ENCODE measurements at regions not wholly inside any gene's neighbourhood (a gene's known extent, or its start where the extent isn't known, plus 50 kb on each side); places are given as distances from the start of the nearest gene placed in this dataset.
A peak's percentile ranks its signal among the peaks of the same experiment; 100 is the strongest.

DNA sequence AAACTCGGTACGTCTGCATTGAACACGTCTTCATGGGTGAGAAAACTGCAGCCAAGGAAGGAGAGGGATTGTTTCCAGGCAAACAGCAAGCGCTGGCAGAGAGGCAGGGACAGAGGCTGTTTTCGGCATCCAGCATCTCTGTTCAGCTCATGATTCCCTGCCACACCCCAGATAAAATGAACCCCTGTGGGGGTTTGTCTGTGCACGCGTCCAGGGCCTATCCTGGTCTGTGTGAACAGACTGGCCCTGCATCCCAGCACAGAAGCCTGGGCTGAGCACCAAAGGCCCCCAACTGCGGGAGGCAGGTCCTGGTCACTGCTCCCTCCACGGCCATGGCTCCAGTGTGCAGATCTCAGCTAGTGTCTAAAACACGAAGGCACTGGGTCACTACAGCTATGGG is 83.3 kb upstream of the FAM20C start:
- peak overlapping the region; percentile 52; the same call in 1 of the 2 replicates for H2AFZ ChIP-seq (ENCODE audit: low read length)
- 0 out of 2 replicates have a peak overlapping the region, but pooled peaks have one; percentile 41 for H3K18ac ChIP-seq (ENCODE audit: extremely low read depth, low read length)
- no peaks in the 10 kb centered on the region for H3K79me2 ChIP-seq (ENCODE audit: control insufficient read depth in 1 of 2, insufficient read depth in 2 of 2, low read length in 2 of 2)
- no peak overlapping the region for H4K5ac ChIP-seq (ENCODE audit: insufficient read length, low read depth, low read length)
- H4K20me1 ChIP-seq (replicated peaks in 1 of 2; ENCODE audit: control insufficient read depth in 1 of 2, insufficient read depth in 2 of 2, low read length in 2 of 2), result peaks cover 0 to 2% of the 10 kb centered on the region in 2 experiments
- 0 out of 2 replicates have a peak, but pooled peaks cover 3% of the 10 kb centered on the region for H3K23me2 ChIP-seq (ENCODE audit: low read depth, low read length)
- H3K36me3 ChIP-seq (ENCODE audit: control insufficient read depth in 2 of 4, insufficient read depth in 4 of 4, low read length in 3 of 4), result no peaks in the 10 kb centered on the region
- peak overlapping the region; percentile 60; the same call in 1 of the 2 replicates for H2BK12ac ChIP-seq (ENCODE audit: low read depth, low read length)
- no peak overlapping the region for H3K4ac ChIP-seq (replicated peaks; ENCODE audit: insufficient read length, low read depth, low read length)
- no peak overlapping the region for H3K23ac ChIP-seq (ENCODE audit: insufficient read length)
- H3K27me3 ChIP-seq (replicated peaks in 1 of 4; ENCODE audit: control insufficient read depth in 3 of 4, extremely low read depth in 1 of 4, insufficient read depth in 3 of 4, low read length in 3 of 4), result no peaks in the 10 kb centered on the region
- peak overlapping the region; percentile 73; the same call in 1 of the 2 replicates for H2BK15ac ChIP-seq (ENCODE audit: low read length)
- H2BK120ac ChIP-seq (replicated peaks; ENCODE audit: low read depth, low read length), result no peak overlapping the region
- WGBS, 2 experiments (ENCODE audit: extremely low coverage in 1 of 2, insufficient coverage in 1 of 2, insufficient read length in 1 of 2, insufficient replicate concordance in 2 of 2, low coverage in 1 of 2, low lambda C conversion rate in 2 of 2, missing lambda C conversion rate in 1 of 2), result 87% methylated on average over 10 of the region's 10 CpGs; no CpG with 5 or more reads in 1 of the 2 experiments
- ChIA-PET CTCF (ENCODE audit: partially characterized antibody) (interaction anchor here (0.6 to 2.1 kb wide), 6 partner anchors 11 to 798 kb away, joined by 3 to 5 read pairs (median 4); no protein-coding TSS in a partner anchor), POLR2A (ENCODE audit: partially characterized antibody) (interaction anchor here (1.2 kb wide), 1 partner anchor 10 kb away, joined by 4 read pairs; no protein-coding TSS in a partner anchor)
- no peak for DNase-seq (ENCODE audit: low read depth in 1 of 2, low spot score in 2 of 2)
- H2BK5ac ChIP-seq (ENCODE audit: low read depth, low read length), result no peak overlapping the region
- no peak overlapping the region for H3K27ac ChIP-seq (ENCODE audit: low read depth, low read length)
- no peak overlapping the region for H3K56ac ChIP-seq (replicated peaks; ENCODE audit: insufficient read length, low read depth, low read length)
- no peak overlapping the region for H2BK20ac ChIP-seq (ENCODE audit: low read length)
- H4K8ac ChIP-seq (ENCODE audit: extremely low read depth, insufficient read depth, low read length), result no peak overlapping the region
- H3K79me1 ChIP-seq (ENCODE audit: low read depth, low read length), result peaks cover 2% of the 10 kb centered on the region; the same call in 1 of the 2 replicates
- H3K9me3 ChIP-seq (ENCODE audit: insufficient read depth in 2 of 2, low read depth in 1 of 2, low read length in 1 of 2), result peaks cover 0 to 7% of the 10 kb centered on the region in 2 experiments; a peak in 2 of 4 replicates
- H3K4me3 ChIP-seq (ENCODE audit: extremely low read depth in 1 of 4, insufficient read depth in 2 of 4, low read depth in 3 of 4, low read length in 4 of 4), result no peak overlapping the region
- H3K4me1 ChIP-seq (replicated peaks in 1 of 4; ENCODE audit: control insufficient read depth in 3 of 4, insufficient read depth in 4 of 4, low read length in 3 of 4), result peaks cover 0 to 2% (median 0%) of the 10 kb centered on the region in 4 experiments; a peak in 2 of 7 replicates
- FAIRE-seq, result no peak
- H3K9ac ChIP-seq (replicated peaks in 1 of 4; ENCODE audit: extremely low read depth in 1 of 4, low read depth in 3 of 4, low read length in 3 of 4), result no peak overlapping the region
- H3K14ac ChIP-seq (ENCODE audit: insufficient read length), result no peak overlapping the region
- H4K91ac ChIP-seq (replicated peaks; ENCODE audit: insufficient read length, low read length), result no peak overlapping the region
- H2AK5ac ChIP-seq (ENCODE audit: low read depth, low read length), result no peak overlapping the region
- no peak overlapping the region for H3K4me2 ChIP-seq (ENCODE audit: insufficient read depth in 1 of 2, low read depth in 2 of 2, low read length in 2 of 2)
- TF ChIP-seq, protein P1, sequence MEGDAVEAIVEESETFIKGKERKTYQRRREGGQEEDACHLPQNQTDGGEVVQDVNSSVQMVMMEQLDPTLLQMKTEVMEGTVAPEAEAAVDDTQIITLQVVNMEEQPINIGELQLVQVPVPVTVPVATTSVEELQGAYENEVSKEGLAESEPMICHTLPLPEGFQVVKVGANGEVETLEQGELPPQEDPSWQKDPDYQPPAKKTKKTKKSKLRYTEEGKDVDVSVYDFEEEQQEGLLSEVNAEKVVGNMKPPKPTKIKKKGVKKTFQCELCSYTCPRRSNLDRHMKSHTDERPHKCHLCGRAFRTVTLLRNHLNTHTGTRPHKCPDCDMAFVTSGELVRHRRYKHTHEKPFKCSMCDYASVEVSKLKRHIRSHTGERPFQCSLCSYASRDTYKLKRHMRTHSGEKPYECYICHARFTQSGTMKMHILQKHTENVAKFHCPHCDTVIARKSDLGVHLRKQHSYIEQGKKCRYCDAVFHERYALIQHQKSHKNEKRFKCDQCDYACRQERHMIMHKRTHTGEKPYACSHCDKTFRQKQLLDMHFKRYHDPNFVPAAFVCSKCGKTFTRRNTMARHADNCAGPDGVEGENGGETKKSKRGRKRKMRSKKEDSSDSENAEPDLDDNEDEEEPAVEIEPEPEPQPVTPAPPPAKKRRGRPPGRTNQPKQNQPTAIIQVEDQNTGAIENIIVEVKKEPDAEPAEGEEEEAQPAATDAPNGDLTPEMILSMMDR (IDR thresholded peaks at IDR 0.05; ENCODE audit: control extremely low read depth in 1 of 3, insufficient read depth in 1 of 3, low read depth in 1 of 3, low read length in 3 of 3), result no peak
- TF ChIP-seq TAF1 (IDR thresholded peaks at IDR 0.05; ENCODE audit: low read depth, low read length) (no peak), TBP (IDR thresholded peaks at IDR 0.05; ENCODE audit: low read depth, low read length) (no peak)

All from H1 (cell line).